Osteocyte (in vitro differentiated cells): ENCODE measurements at regions not wholly inside any gene's neighbourhood (a gene's known extent, or its start where the extent isn't known, plus 50 kb on each side); places are given as distances from the start of the nearest gene placed in this dataset.
A peak's percentile ranks its signal among the peaks of the same experiment; 100 is the strongest.

Source experiments
- DNase-seq: peaks from one replicate; pipeline ENCODE4 v3.0.0; 2021; ENCODE audit warnings: mixed read lengths; ENCODE audit not compliant: unreplicated experiment; ENCODE audit errors: extremely low spot score
- H3K27ac Mint-ChIP-seq: one replicate; pipeline ENCODE4 v1.8.0; 2021; ENCODE audit warnings: mild to moderate bottlenecking, mixed read lengths; ENCODE audit not compliant: unreplicated experiment
- H3K27me3 Mint-ChIP-seq: one replicate; pipeline ENCODE4 v1.8.0; 2021; ENCODE audit warnings: mixed read lengths; ENCODE audit not compliant: unreplicated experiment
- H3K36me3 Mint-ChIP-seq: one replicate; pipeline ENCODE4 v1.8.0; 2021; ENCODE audit warnings: mixed read lengths; ENCODE audit not compliant: unreplicated experiment
- H3K4me1 Mint-ChIP-seq: one replicate; pipeline ENCODE4 v1.8.0; 2021; ENCODE audit warnings: mixed read lengths; ENCODE audit not compliant: unreplicated experiment
- H3K4me3 Mint-ChIP-seq: one replicate; pipeline ENCODE4 v1.8.0; 2021; ENCODE audit warnings: mild to moderate bottlenecking, moderate library complexity, mixed read lengths; ENCODE audit not compliant: unreplicated experiment
- H3K9me3 Mint-ChIP-seq: one replicate; pipeline ENCODE4 v1.8.0; 2021; ENCODE audit warnings: mixed read lengths; ENCODE audit not compliant: unreplicated experiment
- TF ChIP-seq, protein P1 (sequence below): fragments of 200-600 bp; sonication (generic); IDR thresholded peaks from 2 replicates; pipeline ENCODE4 v1.5.0; 2021; ENCODE audit warnings: antibody characterized with exemption, mild to moderate bottlenecking, moderate library complexity

GRCh38 chr9:81499021-81499454, 190.3 kb downstream of the TLE1 start:
- Mint-ChIP-seq H3K36me3 (no peaks in the 10 kb centered on the region), H3K4me3 (no peak overlapping the region), H3K4me1 (peaks cover 20% of the 10 kb centered on the region), H3K27ac (peak overlapping the region; percentile 68), H3K27me3 (peaks cover 23% of the 10 kb centered on the region), H3K9me3 (no peaks in the 10 kb centered on the region)
- TF ChIP-seq, protein P1, sequence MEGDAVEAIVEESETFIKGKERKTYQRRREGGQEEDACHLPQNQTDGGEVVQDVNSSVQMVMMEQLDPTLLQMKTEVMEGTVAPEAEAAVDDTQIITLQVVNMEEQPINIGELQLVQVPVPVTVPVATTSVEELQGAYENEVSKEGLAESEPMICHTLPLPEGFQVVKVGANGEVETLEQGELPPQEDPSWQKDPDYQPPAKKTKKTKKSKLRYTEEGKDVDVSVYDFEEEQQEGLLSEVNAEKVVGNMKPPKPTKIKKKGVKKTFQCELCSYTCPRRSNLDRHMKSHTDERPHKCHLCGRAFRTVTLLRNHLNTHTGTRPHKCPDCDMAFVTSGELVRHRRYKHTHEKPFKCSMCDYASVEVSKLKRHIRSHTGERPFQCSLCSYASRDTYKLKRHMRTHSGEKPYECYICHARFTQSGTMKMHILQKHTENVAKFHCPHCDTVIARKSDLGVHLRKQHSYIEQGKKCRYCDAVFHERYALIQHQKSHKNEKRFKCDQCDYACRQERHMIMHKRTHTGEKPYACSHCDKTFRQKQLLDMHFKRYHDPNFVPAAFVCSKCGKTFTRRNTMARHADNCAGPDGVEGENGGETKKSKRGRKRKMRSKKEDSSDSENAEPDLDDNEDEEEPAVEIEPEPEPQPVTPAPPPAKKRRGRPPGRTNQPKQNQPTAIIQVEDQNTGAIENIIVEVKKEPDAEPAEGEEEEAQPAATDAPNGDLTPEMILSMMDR, result no peak
- DNase-seq, result no peak

GRCh38 chr9:81498576-81498975, 190.8 kb downstream of the TLE1 start:
- H3K9me3 Mint-ChIP-seq, result no peaks in the 10 kb centered on the region
- no peak overlapping the region for H3K27ac Mint-ChIP-seq
- no peaks in the 10 kb centered on the region for H3K36me3 Mint-ChIP-seq
- H3K4me1 Mint-ChIP-seq, result peaks cover 24% of the 10 kb centered on the region
- H3K4me3 Mint-ChIP-seq, result no peak overlapping the region
- no peak for DNase-seq
- H3K27me3 Mint-ChIP-seq, result peaks cover 23% of the 10 kb centered on the region
- TF ChIP-seq, protein P1, result no peak

- DNase-seq, result no peak
- Mint-ChIP-seq H3K4me1 (peaks cover 35% of the 10 kb centered on the region), H3K27ac (no peak overlapping the region), H3K27me3 (peaks cover 23% of the 10 kb centered on the region), H3K36me3 (no peaks in the 10 kb centered on the region), H3K9me3 (no peaks in the 10 kb centered on the region), H3K4me3 (no peak overlapping the region)
- TF ChIP-seq, protein P1, result no peak
These were observed 192.3 kb downstream of the TLE1 start for GRCh38 chr9:81497091-81497490.

- no peak overlapping the region for H3K4me3 Mint-ChIP-seq
- H3K27ac Mint-ChIP-seq, result no peak overlapping the region
- peaks cover 33% of the 10 kb centered on the region for H3K4me1 Mint-ChIP-seq
- H3K36me3 Mint-ChIP-seq, result no peaks in the 10 kb centered on the region
- TF ChIP-seq, protein P1, result no peak
- no peak for DNase-seq
- H3K27me3 Mint-ChIP-seq, result peaks cover 29% of the 10 kb centered on the region
- no peaks in the 10 kb centered on the region for H3K9me3 Mint-ChIP-seq
These were observed 196.5 kb downstream of the TLE1 start for GRCh38 chr9:81492710-81493447.

- Mint-ChIP-seq H3K27me3 (peaks cover 24% of the 10 kb centered on the region), H3K4me3 (no peak overlapping the region), H3K36me3 (no peaks in the 10 kb centered on the region), H3K9me3 (no peaks in the 10 kb centered on the region), H3K4me1 (peaks cover 33% of the 10 kb centered on the region), H3K27ac (no peak overlapping the region)
- no peak for DNase-seq
- TF ChIP-seq, protein P1, result no peak
These were observed 198.6 kb downstream of the TLE1 start for GRCh38 chr9:81490605-81491331.
